ENCODE measurements at regions not wholly inside any gene's neighbourhood (a gene's known extent, or its start where the extent isn't known, plus 50 kb on each side); places are given as distances from the start of the nearest gene placed in this dataset.

GRCh38 chr11:15765530-15765929 lies 590.8 kb downstream of the SOX6 start:
- Mint-ChIP-seq H3K36me3 (ENCODE audit: unreplicated experiment) (no peaks in the 10 kb centered on the region), H3K4me3 (ENCODE audit: unreplicated experiment) (no peak overlapping the region), H3K27ac (ENCODE audit: unreplicated experiment) (no peak overlapping the region), H3K27me3 (ENCODE audit: unreplicated experiment) (peaks cover 3% of the 10 kb centered on the region), H3K4me1 (ENCODE audit: low read depth, unreplicated experiment) (no peaks in the 10 kb centered on the region), H3K9me3 (ENCODE audit: unreplicated experiment) (peaks cover 2% of the 10 kb centered on the region)
- TF ChIP-seq, protein P1, sequence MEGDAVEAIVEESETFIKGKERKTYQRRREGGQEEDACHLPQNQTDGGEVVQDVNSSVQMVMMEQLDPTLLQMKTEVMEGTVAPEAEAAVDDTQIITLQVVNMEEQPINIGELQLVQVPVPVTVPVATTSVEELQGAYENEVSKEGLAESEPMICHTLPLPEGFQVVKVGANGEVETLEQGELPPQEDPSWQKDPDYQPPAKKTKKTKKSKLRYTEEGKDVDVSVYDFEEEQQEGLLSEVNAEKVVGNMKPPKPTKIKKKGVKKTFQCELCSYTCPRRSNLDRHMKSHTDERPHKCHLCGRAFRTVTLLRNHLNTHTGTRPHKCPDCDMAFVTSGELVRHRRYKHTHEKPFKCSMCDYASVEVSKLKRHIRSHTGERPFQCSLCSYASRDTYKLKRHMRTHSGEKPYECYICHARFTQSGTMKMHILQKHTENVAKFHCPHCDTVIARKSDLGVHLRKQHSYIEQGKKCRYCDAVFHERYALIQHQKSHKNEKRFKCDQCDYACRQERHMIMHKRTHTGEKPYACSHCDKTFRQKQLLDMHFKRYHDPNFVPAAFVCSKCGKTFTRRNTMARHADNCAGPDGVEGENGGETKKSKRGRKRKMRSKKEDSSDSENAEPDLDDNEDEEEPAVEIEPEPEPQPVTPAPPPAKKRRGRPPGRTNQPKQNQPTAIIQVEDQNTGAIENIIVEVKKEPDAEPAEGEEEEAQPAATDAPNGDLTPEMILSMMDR (IDR thresholded peaks at IDR 0.05; ENCODE audit: partially characterized antibody, unreplicated experiment), result no peak
- DNase-seq, result no peak

DNA sequence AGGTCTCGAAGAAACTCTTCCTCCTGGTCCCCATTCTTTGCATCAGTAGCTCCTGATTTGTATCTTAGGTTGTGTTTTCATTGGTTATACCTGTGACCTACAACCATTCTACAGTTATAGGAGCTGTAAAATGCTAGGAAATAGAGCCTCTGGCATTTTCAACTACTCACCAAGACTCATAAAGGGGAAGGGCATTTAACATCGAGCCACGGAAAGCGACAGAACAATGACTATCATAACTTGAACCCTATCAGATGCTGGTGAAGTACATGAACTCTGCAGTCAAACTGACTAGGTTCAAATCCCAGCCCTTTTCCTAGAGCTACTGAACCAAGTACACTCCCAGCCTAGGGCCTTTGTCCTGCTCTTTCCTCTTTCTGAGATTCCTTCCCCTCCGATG lies 588.0 kb downstream of the SOX6 start:
- Mint-ChIP-seq H3K27ac (ENCODE audit: unreplicated experiment) (no peak overlapping the region), H3K4me3 (ENCODE audit: unreplicated experiment) (no peak overlapping the region), H3K36me3 (ENCODE audit: unreplicated experiment) (no peaks in the 10 kb centered on the region), H3K9me3 (ENCODE audit: unreplicated experiment) (peaks cover 2% of the 10 kb centered on the region), H3K4me1 (ENCODE audit: low read depth, unreplicated experiment) (peaks cover 2% of the 10 kb centered on the region), H3K27me3 (ENCODE audit: unreplicated experiment) (peaks cover 3% of the 10 kb centered on the region)
- no peak for DNase-seq
- TF ChIP-seq, protein P1 (IDR thresholded peaks at IDR 0.05; ENCODE audit: partially characterized antibody, unreplicated experiment), result no peak

DNA sequence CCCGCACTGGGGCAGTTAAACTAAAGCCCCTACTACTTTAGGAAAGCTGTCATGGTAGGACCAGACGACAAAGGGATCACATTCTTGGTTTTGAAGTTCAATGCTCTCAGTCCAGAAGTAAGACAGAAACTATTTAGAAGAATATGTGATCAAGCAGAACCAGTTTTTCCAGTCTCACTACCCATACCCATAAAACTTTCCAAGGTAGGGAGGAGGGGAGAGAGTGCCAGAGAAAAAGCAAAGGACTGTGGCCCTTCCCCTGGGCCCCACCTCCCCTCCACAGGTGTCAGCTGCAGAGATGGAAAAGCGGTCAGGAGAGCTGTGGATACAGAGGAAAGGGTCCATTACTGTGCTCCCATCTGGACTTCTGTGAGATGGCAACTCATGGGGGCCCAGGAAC lies 587.1 kb downstream of the SOX6 start:
- Mint-ChIP-seq H3K27me3 (ENCODE audit: unreplicated experiment) (peaks cover 3% of the 10 kb centered on the region), H3K4me1 (ENCODE audit: low read depth, unreplicated experiment) (peaks cover 4% of the 10 kb centered on the region)

GRCh38 chr11:15770798-15771414 lies 585.4 kb downstream of the SOX6 start:
- Mint-ChIP-seq H3K36me3 (ENCODE audit: unreplicated experiment) (no peaks in the 10 kb centered on the region), H3K27me3 (ENCODE audit: unreplicated experiment) (peaks cover 4% of the 10 kb centered on the region), H3K27ac (ENCODE audit: unreplicated experiment) (no peak overlapping the region), H3K4me1 (ENCODE audit: low read depth, unreplicated experiment) (peaks cover 12% of the 10 kb centered on the region), H3K4me3 (ENCODE audit: unreplicated experiment) (no peak overlapping the region), H3K9me3 (ENCODE audit: unreplicated experiment) (no peaks in the 10 kb centered on the region)
- DNase-seq, result peak; percentile 59
- TF ChIP-seq, protein P1 (IDR thresholded peaks at IDR 0.05; ENCODE audit: partially characterized antibody, unreplicated experiment), result peak; percentile 56

More for the DNA sequence above, 587.1 kb downstream of the SOX6 start:
- Mint-ChIP-seq H3K36me3 (ENCODE audit: unreplicated experiment) (no peaks in the 10 kb centered on the region), H3K9me3 (ENCODE audit: unreplicated experiment) (peaks cover 2% of the 10 kb centered on the region), H3K4me3 (ENCODE audit: unreplicated experiment) (no peak overlapping the region), H3K27ac (ENCODE audit: unreplicated experiment) (no peak overlapping the region)
- TF ChIP-seq, protein P1 (IDR thresholded peaks at IDR 0.05; ENCODE audit: partially characterized antibody, unreplicated experiment), result no peak
- no peak for DNase-seq

GRCh38 chr11:15772547-15772946 lies 583.8 kb downstream of the SOX6 start:
- H3K27ac Mint-ChIP-seq (ENCODE audit: unreplicated experiment), result no peak overlapping the region
- DNase-seq, result no peak
- no peaks in the 10 kb centered on the region for H3K9me3 Mint-ChIP-seq (ENCODE audit: unreplicated experiment)
- no peak overlapping the region for H3K4me3 Mint-ChIP-seq (ENCODE audit: unreplicated experiment)
- no peaks in the 10 kb centered on the region for H3K36me3 Mint-ChIP-seq (ENCODE audit: unreplicated experiment)
- H3K27me3 Mint-ChIP-seq (ENCODE audit: unreplicated experiment), result peaks cover 4% of the 10 kb centered on the region
- H3K4me1 Mint-ChIP-seq (ENCODE audit: low read depth, unreplicated experiment), result peaks cover 12% of the 10 kb centered on the region
- TF ChIP-seq, protein P1 (IDR thresholded peaks at IDR 0.05; ENCODE audit: partially characterized antibody, unreplicated experiment), result no peak

Data from glutamatergic neuron (in vitro differentiated cells).